Activated T-cell treated with anti-CD3 and anti-CD28 coated beads, Interleukin-2, amount 50 U/mL, for 72 hours (primary cell): ENCODE measurements at regions not wholly inside any gene's neighbourhood (a gene's known extent, or its start where the extent isn't known, plus 50 kb on each side); places are given as distances from the start of the nearest gene placed in this dataset.
"Not testable (repeated sequence)": the region's sequence is repeated elsewhere in the genome, so short reads cannot be mapped to it uniquely, and the experiment has no call there.

Experiments used
- ATAC-seq, 2 donors: fragments of 150-1000 bp; cut with Tn5 transposase; replicated peaks in 1 of 2; 2 replicates each; pipeline ENCODE4 v1.10.0; 2021; ENCODE audit warnings: moderate library complexity in 2 of 2, mild to moderate bottlenecking in 1 of 2
- DNase-seq, 2 donors: peaks; one replicate each; pipeline ENCODE4 v3.0.0; 2021 to 2022; ENCODE audit warnings: mixed read lengths in 1 of 2
- H3K27ac Mint-ChIP-seq: one replicate; pipeline ENCODE4 v1.8.0; 2022; ENCODE audit warnings: mild to moderate bottlenecking, moderate library complexity, mixed read lengths
- H3K27me3 Mint-ChIP-seq: one replicate; pipeline ENCODE4 v1.8.0; 2022; ENCODE audit warnings: low read depth, mixed read lengths
- H3K36me3 Mint-ChIP-seq, 2 donors: one replicate each; pipeline ENCODE4 v1.8.0; 2022; ENCODE audit warnings: mixed read lengths in 2 of 2, mild to moderate bottlenecking in 1 of 2; ENCODE audit not compliant: insufficient read depth in 2 of 2
- H3K4me1 Mint-ChIP-seq: one replicate; pipeline ENCODE4 v1.8.0; 2022; ENCODE audit warnings: low read depth, mixed read lengths
- H3K4me3 Mint-ChIP-seq, 2 donors: one replicate each; pipeline ENCODE4 v1.8.0; 2022; ENCODE audit warnings: mild to moderate bottlenecking in 2 of 2, mixed read lengths in 2 of 2, moderate library complexity in 2 of 2
- H3K9me3 Mint-ChIP-seq, 2 donors: one replicate each; pipeline ENCODE4 v1.8.0; 2022; ENCODE audit warnings: mixed read lengths in 2 of 2

DNA sequence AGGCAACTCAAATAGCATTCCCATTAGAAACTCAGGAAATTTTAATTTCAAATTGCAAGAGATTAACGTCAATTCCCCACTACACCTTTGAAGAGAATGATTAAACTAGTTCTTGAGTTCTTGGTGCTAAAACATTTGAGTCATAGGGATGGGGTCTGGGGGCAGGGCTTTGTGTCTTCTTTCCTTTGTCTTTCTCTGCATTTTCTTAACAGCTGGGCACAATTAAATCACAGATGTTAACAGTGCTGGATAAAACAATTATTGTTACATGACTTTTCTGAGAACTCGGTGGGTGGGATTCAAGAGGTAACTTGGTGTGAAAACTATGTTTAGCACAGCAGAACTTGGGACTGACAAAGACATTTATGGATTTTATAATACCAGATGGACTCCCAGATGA, 351.9 kb upstream of the TNC start:
- H3K27me3 Mint-ChIP-seq: peaks cover 8% of the 10 kb centered on the region
- DNase-seq (no peak), ATAC-seq (no peak)
- H3K9me3 Mint-ChIP-seq: no peaks in the 10 kb centered on the region
- no peak overlapping the region for H3K27ac Mint-ChIP-seq
- no peaks in the 10 kb centered on the region for H3K4me1 Mint-ChIP-seq
- H3K4me3 Mint-ChIP-seq: no peak overlapping the region
- no peaks in the 10 kb centered on the region for H3K36me3 Mint-ChIP-seq

DNA sequence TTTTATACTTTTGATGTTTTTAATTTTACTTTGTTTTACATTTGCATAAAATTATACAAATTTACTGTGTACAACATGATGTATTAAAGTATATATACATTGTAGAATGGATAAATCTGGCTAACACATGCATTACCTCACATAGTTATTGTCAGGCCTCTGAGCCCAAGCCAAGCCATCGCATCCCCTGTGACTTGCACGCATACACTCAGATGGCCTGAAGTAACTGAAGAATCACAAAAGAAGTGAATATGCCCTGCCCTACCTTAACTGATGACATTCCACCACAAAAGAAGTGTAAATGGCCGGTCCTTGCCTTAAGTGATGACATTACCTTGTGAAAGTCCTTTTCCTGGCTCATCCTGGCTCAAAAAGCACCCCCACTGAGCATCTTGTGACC, 355.1 kb upstream of the TNC start:
- not testable (repeated sequence) for H3K36me3 Mint-ChIP-seq, H3K4me1 Mint-ChIP-seq, H3K27ac Mint-ChIP-seq

DNA sequence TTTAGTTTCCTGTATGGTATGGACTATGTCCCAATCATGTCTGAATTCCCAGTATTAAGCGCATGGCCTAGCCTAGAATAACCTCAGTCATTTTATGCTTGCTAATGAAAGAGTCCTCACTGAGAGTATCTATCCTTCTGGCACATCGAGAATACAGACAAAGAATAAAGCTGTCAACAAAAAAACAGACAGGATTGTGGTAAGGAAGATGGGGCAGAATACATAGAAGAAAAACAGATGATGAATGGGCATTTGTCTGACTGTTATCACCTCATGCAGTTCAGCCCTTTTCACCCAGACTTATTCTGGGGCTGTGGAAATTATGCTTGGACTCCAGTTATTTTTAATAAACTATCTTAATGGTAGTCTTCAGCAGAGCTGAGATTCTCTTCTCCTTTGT, 363.8 kb upstream of the TNC start:
- H3K27ac Mint-ChIP-seq: no peak overlapping the region
- H3K27me3 Mint-ChIP-seq: no peaks in the 10 kb centered on the region
- no peaks in the 10 kb centered on the region for H3K4me1 Mint-ChIP-seq
- ATAC-seq (no peak), DNase-seq (no peak)
- no peaks in the 10 kb centered on the region for H3K9me3 Mint-ChIP-seq
- no peak overlapping the region for H3K4me3 Mint-ChIP-seq
- no peaks in the 10 kb centered on the region for H3K36me3 Mint-ChIP-seq

More for the DNA sequence above, 355.1 kb upstream of the TNC start:
- not testable (repeated sequence) for DNase-seq, H3K9me3 Mint-ChIP-seq, H3K4me3 Mint-ChIP-seq, H3K27me3 Mint-ChIP-seq, ATAC-seq

DNA sequence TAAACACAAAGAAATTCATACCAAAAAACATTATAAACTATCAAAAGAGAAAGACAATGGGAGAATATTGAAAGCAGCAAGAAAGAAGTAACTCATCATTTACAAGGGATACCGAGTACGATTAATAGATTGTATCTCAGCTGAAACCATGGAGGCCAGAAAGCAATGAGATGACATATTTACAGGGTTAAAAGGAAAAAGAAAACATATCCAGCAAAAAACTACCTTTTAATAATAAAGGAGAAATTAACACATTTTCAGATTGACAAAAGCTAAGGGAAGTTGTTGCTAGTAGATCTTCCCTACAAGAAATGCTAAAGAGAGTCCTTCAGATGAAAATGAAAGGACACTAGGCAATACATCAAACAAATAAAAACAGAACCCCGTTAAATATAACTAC, 364.8 kb upstream of the TNC start:
- DNase-seq: no peak
- Mint-ChIP-seq H3K4me3 (no peak overlapping the region), H3K27ac (no peak overlapping the region), H3K36me3 (no peaks in the 10 kb centered on the region), H3K4me1 (no peaks in the 10 kb centered on the region), H3K9me3 (no peaks in the 10 kb centered on the region), H3K27me3 (no peaks in the 10 kb centered on the region)
- no peak for ATAC-seq

DNA sequence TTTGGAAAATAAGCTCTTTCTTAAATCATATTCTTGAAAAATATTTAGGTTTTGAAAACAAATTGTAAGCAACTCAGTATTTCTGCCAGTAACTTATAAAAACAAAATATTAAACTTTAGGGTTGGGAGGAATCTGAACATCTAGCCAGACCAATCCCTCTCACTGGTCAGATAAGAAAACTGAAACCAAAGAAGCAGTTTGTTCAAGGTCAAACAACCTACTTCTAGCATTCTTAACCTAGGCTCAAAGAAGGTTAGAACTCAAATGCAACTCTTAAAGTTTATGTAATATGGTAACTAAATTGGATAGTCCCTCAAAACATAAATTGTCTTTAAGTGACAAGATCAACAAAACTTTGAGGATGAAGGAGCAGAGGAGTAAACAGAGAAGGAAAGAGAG, 374.9 kb upstream of the TNC start:
- no peak overlapping the region for H3K27ac Mint-ChIP-seq
- DNase-seq (no peak), ATAC-seq (no peak)
- peaks cover 6% of the 10 kb centered on the region for H3K27me3 Mint-ChIP-seq
- H3K9me3 Mint-ChIP-seq: no peaks in the 10 kb centered on the region
- H3K36me3 Mint-ChIP-seq: no peaks in the 10 kb centered on the region
- no peaks in the 10 kb centered on the region for H3K4me1 Mint-ChIP-seq
- no peak overlapping the region for H3K4me3 Mint-ChIP-seq

DNA sequence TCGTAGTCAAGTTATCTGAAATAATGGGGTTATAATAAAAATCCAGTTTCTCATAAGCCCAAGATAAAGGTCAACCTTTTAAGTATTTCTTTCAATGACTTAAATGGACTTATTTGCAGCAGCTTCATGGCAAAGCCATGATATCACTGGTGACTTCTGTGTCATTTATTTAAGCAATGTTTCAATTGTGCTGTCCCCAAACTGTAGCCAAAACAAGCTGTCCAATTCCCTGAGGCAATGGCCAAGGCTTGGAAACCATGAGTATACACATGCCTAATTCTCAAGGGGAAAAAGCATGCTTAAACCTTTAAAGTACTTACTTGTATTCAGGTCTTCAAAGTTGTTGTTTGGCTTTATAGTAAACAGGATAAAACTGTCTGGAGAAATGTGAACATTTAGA, 376.4 kb upstream of the TNC start:
- H3K9me3 Mint-ChIP-seq: no peaks in the 10 kb centered on the region
- ATAC-seq (no peak), DNase-seq (no peak)
- H3K4me3 Mint-ChIP-seq: no peak overlapping the region
- H3K4me1 Mint-ChIP-seq: no peaks in the 10 kb centered on the region
- H3K36me3 Mint-ChIP-seq: no peaks in the 10 kb centered on the region
- H3K27ac Mint-ChIP-seq: no peak overlapping the region
- H3K27me3 Mint-ChIP-seq: peaks cover 6% of the 10 kb centered on the region

DNA sequence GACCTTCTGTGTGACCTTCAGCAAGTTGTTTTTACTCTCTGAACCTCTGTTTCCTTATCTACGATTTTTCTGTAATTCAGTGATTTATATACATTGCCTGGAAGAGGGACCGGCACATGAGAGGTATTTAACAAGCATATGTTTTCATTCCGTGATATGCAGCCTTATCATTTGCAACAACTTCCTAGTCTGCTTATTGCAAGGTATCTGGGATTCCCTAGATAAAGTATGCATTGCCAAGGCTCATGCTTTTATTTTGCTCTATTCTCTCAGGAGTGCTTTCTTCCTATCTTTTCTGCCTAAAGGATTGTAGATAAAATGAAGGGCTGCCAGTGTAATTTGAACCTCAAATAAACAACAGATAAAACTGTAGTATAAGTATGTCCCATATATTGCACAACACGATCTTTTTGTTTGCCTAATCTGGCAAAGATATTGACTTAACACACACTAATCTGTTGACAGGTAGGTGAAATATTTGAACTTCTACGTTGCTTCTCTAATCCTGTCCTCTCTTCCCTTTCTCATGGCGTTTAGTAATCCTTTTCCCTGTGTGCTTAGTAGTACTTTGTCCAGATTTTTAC, 377.2 kb upstream of the TNC start:
- H3K36me3 Mint-ChIP-seq: no peaks in the 10 kb centered on the region
- ATAC-seq: no peak
- H3K9me3 Mint-ChIP-seq: no peaks in the 10 kb centered on the region
- no peak overlapping the region for H3K4me3 Mint-ChIP-seq
- no peak for DNase-seq
- peaks cover 7% of the 10 kb centered on the region for H3K27me3 Mint-ChIP-seq
- no peaks in the 10 kb centered on the region for H3K4me1 Mint-ChIP-seq
- H3K27ac Mint-ChIP-seq: no peak overlapping the region

DNA sequence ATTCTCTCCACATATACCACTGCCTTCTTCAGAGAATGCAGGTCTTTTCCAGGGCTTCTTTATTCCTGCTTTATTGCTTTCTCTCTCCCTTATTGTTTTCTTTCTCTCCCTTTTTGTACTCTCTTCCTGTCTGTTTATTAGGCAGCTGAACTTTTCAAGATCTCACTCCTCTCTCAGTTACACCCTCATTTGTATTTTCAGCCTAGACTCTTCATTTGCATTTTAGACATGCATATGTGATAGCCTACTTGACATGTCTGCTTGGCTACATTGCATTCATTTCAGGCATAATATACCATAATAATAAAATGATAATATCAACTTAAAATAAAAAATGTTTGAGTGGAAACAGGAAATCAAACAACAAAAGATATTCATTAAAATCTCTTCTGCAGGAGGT, 377.9 kb upstream of the TNC start:
- no peak for DNase-seq
- ATAC-seq: no peak
- H3K9me3 Mint-ChIP-seq: no peaks in the 10 kb centered on the region

DNA sequence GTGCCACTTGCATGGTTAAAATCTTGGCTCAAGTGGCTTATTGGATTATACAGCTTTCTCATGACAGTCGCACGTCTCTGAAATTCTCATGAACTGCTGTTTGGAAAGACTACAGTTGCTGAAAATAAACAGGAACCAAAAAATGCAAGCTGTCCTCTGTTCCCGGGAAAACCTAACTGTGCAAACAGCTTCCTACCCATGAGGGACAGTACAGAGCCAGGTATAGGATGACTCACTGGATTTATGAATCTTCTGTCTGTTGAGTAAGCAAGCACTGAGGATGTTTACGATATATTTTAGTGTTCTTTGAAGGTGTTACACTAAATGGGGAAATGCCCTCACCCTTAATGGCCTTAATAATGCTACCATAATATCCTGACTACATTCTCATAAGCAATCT, 380.3 kb upstream of the TNC start:
- Mint-ChIP-seq H3K9me3 (no peaks in the 10 kb centered on the region), H3K27ac (no peak overlapping the region), H3K4me3 (no peak overlapping the region), H3K27me3 (peaks cover 24% of the 10 kb centered on the region), H3K36me3 (no peaks in the 10 kb centered on the region), H3K4me1 (no peaks in the 10 kb centered on the region)
- DNase-seq (no peak), ATAC-seq (no peak)

More for the DNA sequence above, 377.9 kb upstream of the TNC start:
- H3K36me3 Mint-ChIP-seq: no peaks in the 10 kb centered on the region
- H3K27ac Mint-ChIP-seq: no peak overlapping the region
- no peak overlapping the region for H3K4me3 Mint-ChIP-seq
- H3K4me1 Mint-ChIP-seq: no peaks in the 10 kb centered on the region
- H3K27me3 Mint-ChIP-seq: peaks cover 14% of the 10 kb centered on the region

DNA sequence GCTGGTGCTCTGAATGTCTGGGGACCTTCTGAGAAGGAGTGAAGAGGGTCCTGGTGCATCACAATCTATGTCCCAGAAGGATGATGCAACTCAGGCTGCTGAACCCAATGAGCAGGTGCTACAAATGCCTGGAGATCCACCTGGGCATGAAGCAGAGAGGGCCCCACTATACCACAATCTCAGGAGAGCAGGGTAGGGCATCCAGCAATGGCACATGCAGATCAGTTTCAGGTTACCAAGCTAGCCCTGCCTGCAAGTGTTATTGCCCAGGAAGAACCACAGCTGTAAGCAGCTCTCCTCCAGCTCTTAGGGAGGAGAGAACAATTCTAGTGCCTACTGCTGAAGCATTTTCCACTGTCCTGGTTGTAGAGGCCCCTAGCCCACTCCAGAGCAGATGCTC, 389.2 kb upstream of the TNC start:
- Mint-ChIP-seq H3K36me3 (no peaks in the 10 kb centered on the region), H3K4me3 (no peak overlapping the region), H3K27me3 (peaks cover 7% of the 10 kb centered on the region), H3K27ac (no peak overlapping the region), H3K9me3 (peaks cover 0 to 3% of the 10 kb centered on the region in 2 donors), H3K4me1 (no peaks in the 10 kb centered on the region)
- DNase-seq (no peak), ATAC-seq (no peak)

DNA sequence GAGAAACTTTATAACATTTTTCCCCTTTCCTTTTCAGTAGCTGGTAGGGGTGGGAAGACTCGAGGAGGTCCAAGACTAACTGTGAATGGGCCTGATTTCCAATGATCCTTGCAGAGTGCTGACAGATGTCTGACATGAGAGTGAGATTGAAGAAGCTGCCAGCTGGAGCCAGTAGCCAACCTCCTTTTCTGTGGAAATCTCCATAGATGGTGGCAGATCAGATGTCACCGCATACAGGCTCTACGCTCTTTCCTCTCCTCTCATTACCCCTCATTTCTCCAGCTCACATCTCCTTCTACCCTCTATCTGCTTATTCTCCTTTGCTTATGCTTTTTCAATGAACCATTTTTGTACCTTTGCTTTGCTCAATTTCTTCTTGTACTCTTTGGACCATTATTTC, 395.2 kb upstream of the TNC start:
- DNase-seq (no peak), ATAC-seq (no peak)
- Mint-ChIP-seq H3K27ac (no peak overlapping the region), H3K27me3 (no peaks in the 10 kb centered on the region), H3K9me3 (no peaks in the 10 kb centered on the region), H3K4me1 (no peaks in the 10 kb centered on the region), H3K4me3 (no peak overlapping the region), H3K36me3 (no peaks in the 10 kb centered on the region)

DNA sequence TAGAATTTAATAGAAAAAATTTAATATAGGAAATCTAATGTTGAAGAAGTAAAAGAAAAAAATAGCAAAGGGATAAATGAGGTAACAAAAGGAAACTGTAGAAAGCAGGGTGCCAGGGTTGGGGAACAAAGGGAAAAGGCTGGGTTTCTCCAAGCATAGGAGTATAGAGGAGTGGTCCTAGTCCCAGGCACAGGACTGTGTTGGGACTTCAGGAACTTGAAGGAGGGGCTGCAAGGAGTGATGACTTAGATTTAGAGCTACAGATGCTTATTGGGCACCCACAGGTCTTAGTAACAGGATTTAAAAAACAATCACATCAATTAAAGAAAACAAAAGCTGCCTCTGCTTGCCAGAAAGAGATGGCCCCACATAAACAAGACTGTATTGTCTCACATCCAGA, 396.5 kb upstream of the TNC start:
- DNase-seq: no peak
- Mint-ChIP-seq H3K36me3 (no peaks in the 10 kb centered on the region), H3K4me1 (no peaks in the 10 kb centered on the region), H3K27me3 (no peaks in the 10 kb centered on the region), H3K4me3 (no peak overlapping the region), H3K9me3 (no peaks in the 10 kb centered on the region), H3K27ac (no peak overlapping the region)
- ATAC-seq: no peak

DNA sequence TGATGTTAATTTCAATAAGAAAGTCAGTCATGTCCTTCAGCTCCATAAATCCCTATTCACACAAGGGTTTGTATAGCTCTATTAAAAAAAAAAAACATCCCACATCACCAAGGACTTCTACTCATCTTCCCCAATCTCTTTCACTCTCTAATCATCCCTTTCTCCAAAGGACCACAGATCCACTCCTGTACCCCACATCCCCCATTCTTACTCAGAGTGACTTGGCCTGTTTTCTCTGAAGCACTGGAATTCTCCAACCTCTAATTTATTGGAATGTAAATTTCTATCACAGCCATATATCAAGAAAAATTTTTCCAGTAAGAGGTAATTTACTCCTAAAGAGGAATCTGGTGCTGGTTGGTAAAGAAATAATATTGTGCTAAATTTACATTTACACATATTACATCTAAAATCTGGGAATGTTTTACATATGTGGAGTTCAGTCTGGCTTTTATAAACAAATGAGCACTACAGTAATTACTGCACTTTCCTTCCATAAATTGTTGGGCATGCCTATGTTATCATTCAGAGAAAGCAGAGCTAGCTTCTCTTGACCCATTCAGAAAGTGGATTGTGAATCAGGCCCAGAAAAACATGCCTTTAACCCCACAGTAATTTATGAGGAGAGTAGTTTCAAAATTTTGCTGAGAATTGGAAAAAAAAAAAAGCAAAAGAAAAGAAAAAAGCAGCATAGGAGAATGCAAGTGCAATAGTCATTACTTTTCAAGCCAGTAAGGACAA, 399.5 kb upstream of the TNC start:
- Mint-ChIP-seq H3K4me3 (no peak overlapping the region), H3K9me3 (peaks cover 0 to 2% of the 10 kb centered on the region in 2 donors), H3K4me1 (no peaks in the 10 kb centered on the region), H3K27me3 (peaks cover 21% of the 10 kb centered on the region), H3K36me3 (no peaks in the 10 kb centered on the region), H3K27ac (no peak overlapping the region)
- ATAC-seq: no peak
- no peak for DNase-seq

DNA sequence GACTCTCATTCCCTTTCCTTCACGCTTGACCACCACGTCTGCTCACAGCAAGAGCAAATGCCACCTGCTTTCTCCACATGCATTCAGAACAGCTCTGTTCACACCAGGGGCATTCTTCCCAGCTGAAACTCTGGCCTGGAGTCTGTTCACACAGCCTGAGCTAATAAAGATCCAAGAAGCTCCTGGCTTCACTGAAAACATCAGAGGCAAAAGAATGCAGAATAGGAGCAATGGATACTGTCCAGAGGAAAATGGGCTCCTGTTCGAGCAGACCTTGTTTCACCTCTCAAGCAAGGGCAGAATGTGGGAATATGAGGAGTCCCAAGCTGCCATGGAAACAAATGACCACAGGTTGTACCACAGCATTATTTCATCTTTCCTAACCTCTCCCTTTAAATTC, 402.7 kb upstream of the TNC start:
- Mint-ChIP-seq H3K4me1 (no peaks in the 10 kb centered on the region), H3K27me3 (peaks cover 28% of the 10 kb centered on the region), H3K9me3 (peaks cover 0 to 2% of the 10 kb centered on the region in 2 donors), H3K36me3 (no peaks in the 10 kb centered on the region), H3K4me3 (no peak overlapping the region), H3K27ac (no peak overlapping the region)
- DNase-seq: no peak
- ATAC-seq: no peak
